Testis (tissue), 2 donors: ENCODE measurements at regions not wholly inside any gene's neighbourhood (a gene's known extent, or its start where the extent isn't known, plus 50 kb on each side); places are given as distances from the start of the nearest gene placed in this dataset.

Source experiments
- DNase-seq: peaks from one replicate; pipeline ENCODE4 v3.0.0-alpha.2; 2019
- H3K27ac ChIP-seq, 2 donors: fragments of 200-600 bp; sonication (generic); one replicate each; pipeline ENCODE4 v1.5.1; 2019
- H3K27me3 ChIP-seq: fragments of 200-600 bp; sonication (generic); one replicate; pipeline ENCODE4 v1.5.1; 2019
- H3K36me3 ChIP-seq: fragments of 200-600 bp; sonication (generic); one replicate; pipeline ENCODE4 v1.5.1; 2017; ENCODE audit warnings: low read depth; ENCODE audit errors: missing control alignments
- H3K4me1 ChIP-seq: fragments of 200-600 bp; sonication (generic); one replicate; pipeline ENCODE4 v1.5.1; 2019
- H3K4me3 ChIP-seq, 2 donors: fragments of 200-600 bp; sonication (generic); one replicate each; pipeline ENCODE4 v1.5.1; 2017 to 2019
- H3K9me3 ChIP-seq: fragments of 200-600 bp; sonication (generic); one replicate; pipeline ENCODE4 v1.5.1; 2017
- POLR2A ChIP-seq: fragments of 450-650 bp; IDR thresholded peaks from one replicate; pipeline ENCODE4 v1.6.1; 2017; ENCODE audit warnings: antibody characterized with exemption, mild to moderate bottlenecking, moderate library complexity
- WGBS, 2 donors: methylation state at CpG; one replicate each; pipeline ENCODE4 v1.1.5; 2018; 5-methylcytosine and 5-hydroxymethylcytosine counted together
- intact Hi-C: fragments of 100-400 bp; cut with DNase I; formaldehyde crosslinking; loops from one replicate; pipeline ENCODE4 v1.15.1; 2023; ENCODE audit warnings: low total_unique reads
- TF ChIP-seq, protein P1 (sequence below), 3 experiments: fragments of 450-650 bp in 2 of 3; fragments of 200-600 bp in 1 of 3; sonication (generic) in 1 of 3; IDR thresholded peaks; one replicate each; pipeline ENCODE4 v1.5.1; 2016 to 2019; ENCODE audit warnings: antibody characterized with exemption in 3 of 3, mild to moderate bottlenecking in 2 of 3, moderate library complexity in 1 of 3

DNA sequence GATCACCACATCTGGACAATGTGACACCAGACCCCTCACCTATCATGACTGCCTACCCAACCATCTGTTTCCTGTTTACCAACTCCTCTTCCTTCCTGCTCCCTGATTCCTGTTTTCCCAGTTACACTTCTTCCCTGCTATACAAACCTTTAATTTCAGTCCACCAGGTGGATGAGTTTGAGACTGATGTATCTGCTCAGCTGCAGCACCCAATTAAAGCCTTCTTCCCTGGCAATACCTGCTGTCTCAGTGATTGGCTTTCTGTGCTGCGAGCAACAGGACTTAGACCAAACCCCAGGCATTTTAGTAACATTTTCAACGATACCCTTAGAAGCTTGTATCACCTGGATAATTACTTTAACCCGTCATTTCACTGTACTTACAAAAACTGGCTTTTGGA, 968.2 kb upstream of the NR2F2 start:
- intact Hi-C loops = no loop called here
- H3K36me3 ChIP-seq = no peaks in the 10 kb centered on the region
- no peak overlapping the region for H3K4me3 ChIP-seq
- H3K9me3 ChIP-seq = no peaks in the 10 kb centered on the region
- WGBS, 2 donors = 79 to 80% methylated on average over 3 of the region's 3 CpGs
- DNase-seq = no peak
- H3K27ac ChIP-seq = no peak overlapping the region
- no peak for TF ChIP-seq POLR2A
- TF ChIP-seq, protein P1, sequence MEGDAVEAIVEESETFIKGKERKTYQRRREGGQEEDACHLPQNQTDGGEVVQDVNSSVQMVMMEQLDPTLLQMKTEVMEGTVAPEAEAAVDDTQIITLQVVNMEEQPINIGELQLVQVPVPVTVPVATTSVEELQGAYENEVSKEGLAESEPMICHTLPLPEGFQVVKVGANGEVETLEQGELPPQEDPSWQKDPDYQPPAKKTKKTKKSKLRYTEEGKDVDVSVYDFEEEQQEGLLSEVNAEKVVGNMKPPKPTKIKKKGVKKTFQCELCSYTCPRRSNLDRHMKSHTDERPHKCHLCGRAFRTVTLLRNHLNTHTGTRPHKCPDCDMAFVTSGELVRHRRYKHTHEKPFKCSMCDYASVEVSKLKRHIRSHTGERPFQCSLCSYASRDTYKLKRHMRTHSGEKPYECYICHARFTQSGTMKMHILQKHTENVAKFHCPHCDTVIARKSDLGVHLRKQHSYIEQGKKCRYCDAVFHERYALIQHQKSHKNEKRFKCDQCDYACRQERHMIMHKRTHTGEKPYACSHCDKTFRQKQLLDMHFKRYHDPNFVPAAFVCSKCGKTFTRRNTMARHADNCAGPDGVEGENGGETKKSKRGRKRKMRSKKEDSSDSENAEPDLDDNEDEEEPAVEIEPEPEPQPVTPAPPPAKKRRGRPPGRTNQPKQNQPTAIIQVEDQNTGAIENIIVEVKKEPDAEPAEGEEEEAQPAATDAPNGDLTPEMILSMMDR (IDR thresholded peaks at IDR 0.05) = no peak
- H3K27me3 ChIP-seq = no peaks in the 10 kb centered on the region
- H3K4me1 ChIP-seq = no peaks in the 10 kb centered on the region

DNA sequence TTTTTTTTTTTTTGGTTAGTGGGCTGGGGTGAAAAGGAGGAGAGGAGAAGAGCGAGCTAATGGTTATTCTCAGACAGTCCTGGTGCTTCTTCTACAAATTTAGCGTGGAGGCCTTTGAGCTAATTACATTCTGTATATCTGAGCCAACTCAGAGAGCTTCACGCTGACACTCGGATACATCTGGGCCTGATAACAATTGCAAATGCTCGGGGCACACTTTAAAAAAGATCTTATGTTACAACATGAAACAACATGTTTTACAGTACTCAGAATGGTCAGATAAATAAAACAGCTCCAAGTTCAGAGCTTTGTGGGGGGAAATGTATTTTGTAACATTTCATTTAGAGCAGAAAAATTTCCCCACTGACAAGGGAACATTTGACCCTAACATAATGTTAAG, 966.9 kb upstream of the NR2F2 start:
- intact Hi-C loops = no loop called here
- Histone ChIP-seq H3K27ac (no peak overlapping the region), H3K27me3 (no peaks in the 10 kb centered on the region), H3K4me1 (no peaks in the 10 kb centered on the region), H3K4me3 (no peak overlapping the region), H3K36me3 (no peaks in the 10 kb centered on the region), H3K9me3 (no peaks in the 10 kb centered on the region)
- no peak for TF ChIP-seq POLR2A
- TF ChIP-seq, protein P1 (IDR thresholded peaks at IDR 0.05) = no peak
- WGBS, 2 donors = 31% methylated on average over 5 of the region's 5 CpGs
- no peak for DNase-seq

DNA sequence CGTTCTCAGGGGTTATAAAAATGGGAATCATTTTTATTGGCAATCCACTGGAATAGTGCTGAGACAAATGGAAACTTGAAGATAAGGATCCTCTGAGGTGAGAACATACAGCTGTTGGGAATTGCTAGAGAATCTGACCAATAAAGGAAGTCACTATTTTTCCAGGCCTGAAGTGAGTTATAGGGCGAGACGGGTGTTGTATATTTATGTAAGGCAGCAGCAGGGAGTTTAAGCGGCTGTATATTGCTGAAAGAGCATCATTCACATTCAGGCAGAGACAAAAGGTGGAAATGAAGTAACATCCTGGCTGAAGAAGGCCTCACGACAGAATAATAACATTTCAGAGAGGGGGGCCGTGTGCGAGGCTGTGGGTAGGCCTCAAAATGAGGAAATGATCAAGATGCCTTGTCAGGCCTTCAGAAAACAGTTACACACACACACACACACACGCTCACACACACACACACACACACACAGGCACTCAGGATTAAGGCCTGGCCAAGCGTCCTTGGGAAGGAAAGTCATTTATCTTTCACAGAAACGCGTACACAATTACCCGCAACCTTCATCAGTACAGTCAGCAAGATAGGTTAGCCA, 964.9 kb upstream of the NR2F2 start:
- DNase-seq = no peak
- no peak for TF ChIP-seq POLR2A
- TF ChIP-seq, protein P1 (IDR thresholded peaks at IDR 0.05) = no peak
- H3K27ac ChIP-seq = peak overlapping the region in 1 of 2 donors; percentile 1
- intact Hi-C loops = no loop called here
- no peaks in the 10 kb centered on the region for H3K27me3 ChIP-seq
- H3K4me3 ChIP-seq = no peak overlapping the region
- 53 to 61% methylated on average over 12 of the region's 12 CpGs for WGBS, 2 donors
- H3K36me3 ChIP-seq = no peaks in the 10 kb centered on the region
- no peaks in the 10 kb centered on the region for H3K4me1 ChIP-seq
- no peaks in the 10 kb centered on the region for H3K9me3 ChIP-seq

DNA sequence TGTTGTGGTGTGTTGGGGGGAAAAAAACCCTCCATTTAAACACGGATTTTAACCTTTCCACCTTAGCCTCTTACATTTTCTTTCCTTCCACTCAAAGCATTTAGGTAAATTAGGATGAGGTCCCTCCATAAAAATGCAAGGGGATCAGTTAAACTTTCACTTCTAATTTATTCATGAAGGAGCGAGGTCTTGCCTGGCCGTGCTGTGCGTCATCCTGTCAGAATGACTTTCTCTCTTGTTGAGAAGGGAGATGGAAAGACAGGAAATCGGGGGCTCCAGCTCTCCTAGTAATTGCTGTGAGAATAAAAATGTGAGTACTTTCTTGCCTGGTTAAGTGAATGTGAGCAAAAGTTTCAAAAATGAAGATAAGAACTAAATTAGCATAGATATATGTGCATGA, 962.3 kb upstream of the NR2F2 start:
- no peaks in the 10 kb centered on the region for H3K36me3 ChIP-seq
- 69 to 74% methylated on average over 5 of the region's 5 CpGs for WGBS, 2 donors
- H3K4me1 ChIP-seq = no peaks in the 10 kb centered on the region
- H3K4me3 ChIP-seq = no peak overlapping the region
- intact Hi-C loops = no loop called here
- no peak for DNase-seq
- TF ChIP-seq, protein P1 (IDR thresholded peaks at IDR 0.05) = no peak
- no peak for TF ChIP-seq POLR2A
- H3K9me3 ChIP-seq = no peaks in the 10 kb centered on the region
- H3K27me3 ChIP-seq = no peaks in the 10 kb centered on the region
- H3K27ac ChIP-seq = no peak overlapping the region
